Fibroblast of the aortic adventitia (primary cell): ENCODE measurements at regions not wholly inside any gene's neighbourhood (a gene's known extent, or its start where the extent isn't known, plus 50 kb on each side); places are given as distances from the start of the nearest gene placed in this dataset.

Source experiments
- DNase-seq: peaks from one replicate; pipeline ENCODE4 v3.0.0-alpha.2; 2010; ENCODE audit warnings: low read depth
- H3K4me3 ChIP-seq: 2 replicates; pipeline ENCODE4 v1.5.1; 2011; ENCODE audit warnings: low read depth, mild to moderate bottlenecking, control low read depth, low read length, moderate library complexity
- TF ChIP-seq, protein P1 (sequence below): IDR thresholded peaks from 2 replicates; pipeline ENCODE4 v1.5.1; 2011; ENCODE audit warnings: mild to moderate bottlenecking, low read length, control low read depth, inconsistent platforms; ENCODE audit not compliant: insufficient read depth

DNA sequence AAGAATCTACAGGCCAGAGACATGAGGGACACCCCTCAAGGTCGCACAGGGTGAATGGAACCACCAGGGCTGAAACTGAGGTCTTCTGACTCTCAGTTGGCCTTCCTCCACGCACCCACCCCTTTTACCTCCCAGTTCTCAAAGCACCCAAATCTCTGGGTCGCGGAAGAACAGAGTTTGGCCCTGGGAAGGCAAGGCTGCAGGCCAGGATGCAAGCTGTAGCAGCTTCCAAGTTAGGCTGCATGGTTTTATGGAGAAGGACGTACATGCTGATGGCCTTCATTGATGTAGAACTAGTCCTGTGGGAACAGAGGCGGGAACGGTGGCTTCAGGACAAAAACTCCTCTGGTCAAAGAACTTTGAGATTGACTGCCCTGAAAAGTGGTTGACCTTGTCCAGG, 143.5 kb upstream of the B3GAT1 start:
- no peak overlapping the region for H3K4me3 ChIP-seq
- TF ChIP-seq, protein P1, sequence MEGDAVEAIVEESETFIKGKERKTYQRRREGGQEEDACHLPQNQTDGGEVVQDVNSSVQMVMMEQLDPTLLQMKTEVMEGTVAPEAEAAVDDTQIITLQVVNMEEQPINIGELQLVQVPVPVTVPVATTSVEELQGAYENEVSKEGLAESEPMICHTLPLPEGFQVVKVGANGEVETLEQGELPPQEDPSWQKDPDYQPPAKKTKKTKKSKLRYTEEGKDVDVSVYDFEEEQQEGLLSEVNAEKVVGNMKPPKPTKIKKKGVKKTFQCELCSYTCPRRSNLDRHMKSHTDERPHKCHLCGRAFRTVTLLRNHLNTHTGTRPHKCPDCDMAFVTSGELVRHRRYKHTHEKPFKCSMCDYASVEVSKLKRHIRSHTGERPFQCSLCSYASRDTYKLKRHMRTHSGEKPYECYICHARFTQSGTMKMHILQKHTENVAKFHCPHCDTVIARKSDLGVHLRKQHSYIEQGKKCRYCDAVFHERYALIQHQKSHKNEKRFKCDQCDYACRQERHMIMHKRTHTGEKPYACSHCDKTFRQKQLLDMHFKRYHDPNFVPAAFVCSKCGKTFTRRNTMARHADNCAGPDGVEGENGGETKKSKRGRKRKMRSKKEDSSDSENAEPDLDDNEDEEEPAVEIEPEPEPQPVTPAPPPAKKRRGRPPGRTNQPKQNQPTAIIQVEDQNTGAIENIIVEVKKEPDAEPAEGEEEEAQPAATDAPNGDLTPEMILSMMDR = no peak
- DNase-seq = no peak

DNA sequence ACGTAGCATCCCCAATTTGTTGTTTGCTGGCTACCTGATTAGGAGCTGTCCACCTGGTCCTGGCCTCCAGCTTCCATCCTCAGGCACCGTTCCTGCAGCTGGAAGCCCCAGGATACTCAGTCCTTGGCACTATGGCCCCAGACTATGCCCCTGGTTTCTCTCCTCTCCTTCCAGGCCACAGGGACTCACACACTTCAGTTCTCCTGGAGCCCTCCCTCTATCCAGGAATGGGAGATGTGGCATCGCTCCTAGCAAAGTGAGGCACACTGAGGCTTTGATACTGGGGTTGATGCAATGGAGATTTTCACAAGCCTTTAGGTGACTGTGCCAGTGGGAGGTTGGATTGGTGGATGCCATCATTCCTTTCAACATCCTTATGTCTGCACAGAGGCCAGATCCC, 142.8 kb upstream of the B3GAT1 start:
- TF ChIP-seq, protein P1 = no peak
- no peak for DNase-seq
- H3K4me3 ChIP-seq = no peak overlapping the region

DNA sequence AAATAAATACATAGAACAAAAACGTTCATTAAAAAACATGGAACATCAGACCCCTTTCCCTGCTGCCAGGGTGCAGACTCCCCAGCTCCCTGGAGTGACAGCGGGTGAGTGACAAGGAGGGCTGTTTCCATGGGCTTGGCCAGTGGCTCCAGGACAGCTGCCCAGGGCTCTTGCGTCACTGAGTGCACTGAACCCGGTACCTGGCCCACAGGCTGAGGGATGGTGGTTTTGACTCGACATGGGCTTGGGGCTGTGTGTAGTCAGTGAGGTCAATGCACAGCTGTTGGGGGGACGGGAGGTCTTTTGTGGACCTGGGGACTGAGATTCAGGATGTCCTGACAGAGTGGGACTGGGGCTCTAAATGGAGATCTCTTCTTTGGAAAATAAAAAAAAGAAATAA, 142.1 kb upstream of the B3GAT1 start:
- TF ChIP-seq, protein P1 = no peak
- DNase-seq = no peak
- H3K4me3 ChIP-seq = no peak overlapping the region

DNA sequence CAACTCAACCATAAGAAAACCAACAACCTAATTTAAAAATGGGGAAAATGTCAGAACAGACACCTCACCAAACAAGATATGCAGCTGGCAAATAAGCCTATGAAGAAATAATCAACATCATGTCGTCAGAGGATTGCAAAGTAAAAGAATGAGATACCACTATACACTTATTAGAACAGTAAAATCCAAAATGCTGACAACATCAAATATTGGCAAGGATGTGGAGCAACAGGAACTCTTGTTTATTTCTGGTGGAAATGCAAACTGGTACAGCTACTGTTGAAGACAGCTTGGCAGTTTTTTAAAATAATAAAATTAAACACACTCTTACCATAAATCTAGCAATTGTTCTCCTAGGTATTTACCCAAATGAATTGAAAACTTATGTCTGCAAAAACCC, 140.7 kb upstream of the B3GAT1 start:
- H3K4me3 ChIP-seq = no peak overlapping the region
- no peak for DNase-seq
- TF ChIP-seq, protein P1 = no peak

DNA sequence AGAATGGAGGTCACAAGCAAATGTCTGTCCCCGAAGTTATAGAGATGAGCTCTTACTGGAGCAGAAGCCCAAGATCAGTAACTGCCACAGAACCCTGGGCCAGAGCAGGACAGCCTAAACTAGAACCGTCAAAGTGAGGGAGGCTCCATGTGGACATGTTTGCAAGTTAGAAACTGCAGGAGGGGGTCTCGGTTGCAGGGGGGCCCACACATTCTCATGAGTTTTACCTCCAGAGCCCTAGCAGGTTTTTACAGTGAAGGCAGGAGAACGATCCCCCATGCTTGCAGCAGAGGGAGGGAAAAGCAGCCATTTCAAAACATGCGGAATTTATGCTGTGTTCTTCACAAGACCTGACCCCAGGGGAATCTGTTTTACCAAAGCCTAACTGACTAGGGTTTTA, 133.5 kb upstream of the B3GAT1 start:
- TF ChIP-seq, protein P1 = no peak
- H3K4me3 ChIP-seq = no peak overlapping the region
- DNase-seq = no peak

DNA sequence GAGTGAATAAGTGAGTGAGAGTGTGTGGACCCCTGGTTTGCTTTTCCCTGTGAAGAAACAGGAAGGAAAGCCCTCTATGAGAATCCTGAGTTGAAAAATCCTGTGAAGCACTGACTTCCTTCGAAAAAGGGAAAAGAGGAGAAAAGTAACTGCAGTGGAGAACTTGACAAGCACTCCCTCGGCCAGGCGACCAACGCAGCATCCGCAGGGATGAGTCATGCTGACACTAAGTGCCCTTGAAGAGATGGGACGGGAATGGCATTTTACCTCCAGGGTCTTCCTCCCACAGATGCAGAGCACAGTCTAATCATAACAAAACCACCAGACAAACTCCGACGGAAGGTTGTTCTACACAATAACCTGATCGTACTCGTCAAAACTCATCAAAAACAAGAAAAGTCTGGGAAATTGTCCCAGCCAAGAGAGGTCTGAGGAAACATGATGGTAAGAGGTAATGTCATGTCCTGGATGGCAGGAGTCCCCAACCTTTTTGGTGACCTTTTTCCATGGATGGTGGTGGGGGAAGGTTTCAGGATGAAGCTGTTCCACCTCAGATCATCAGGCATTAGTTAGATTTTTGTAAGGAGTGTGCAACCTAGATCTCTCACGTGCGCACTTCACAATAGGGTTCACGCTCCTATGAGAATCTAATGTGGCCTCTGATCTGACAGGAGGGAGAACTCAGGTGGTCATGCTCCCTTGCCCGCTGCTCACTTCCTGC, 132.2 kb upstream of the B3GAT1 start:
- TF ChIP-seq, protein P1 = no peak
- no peak for DNase-seq
- H3K4me3 ChIP-seq = no peak overlapping the region

DNA sequence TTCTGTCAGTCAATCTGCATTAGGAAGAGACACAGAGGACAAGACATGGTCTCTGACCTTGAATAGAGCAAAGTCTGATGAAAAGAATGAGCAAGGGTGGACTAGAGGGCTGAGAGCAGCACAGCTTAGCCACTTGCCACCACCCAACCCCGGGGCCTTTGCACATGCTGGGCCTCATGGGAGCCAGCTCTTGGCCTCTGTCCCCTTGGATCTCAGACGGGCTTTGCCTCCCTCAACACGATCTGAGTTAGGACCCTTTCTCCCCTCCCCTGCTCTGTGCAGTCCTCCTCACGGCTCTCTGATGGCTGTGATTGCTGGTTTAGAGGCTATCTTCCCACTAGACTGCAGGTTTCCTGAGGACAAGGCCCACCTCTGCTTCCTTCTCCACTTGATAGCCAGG, 131.6 kb upstream of the B3GAT1 start:
- TF ChIP-seq, protein P1 = no peak
- no peak overlapping the region for H3K4me3 ChIP-seq
- no peak for DNase-seq
